ENCODE measurements at regions not wholly inside any gene's neighbourhood (a gene's known extent, or its start where the extent isn't known, plus 50 kb on each side); places are given as distances from the start of the nearest gene placed in this dataset.

DNA sequence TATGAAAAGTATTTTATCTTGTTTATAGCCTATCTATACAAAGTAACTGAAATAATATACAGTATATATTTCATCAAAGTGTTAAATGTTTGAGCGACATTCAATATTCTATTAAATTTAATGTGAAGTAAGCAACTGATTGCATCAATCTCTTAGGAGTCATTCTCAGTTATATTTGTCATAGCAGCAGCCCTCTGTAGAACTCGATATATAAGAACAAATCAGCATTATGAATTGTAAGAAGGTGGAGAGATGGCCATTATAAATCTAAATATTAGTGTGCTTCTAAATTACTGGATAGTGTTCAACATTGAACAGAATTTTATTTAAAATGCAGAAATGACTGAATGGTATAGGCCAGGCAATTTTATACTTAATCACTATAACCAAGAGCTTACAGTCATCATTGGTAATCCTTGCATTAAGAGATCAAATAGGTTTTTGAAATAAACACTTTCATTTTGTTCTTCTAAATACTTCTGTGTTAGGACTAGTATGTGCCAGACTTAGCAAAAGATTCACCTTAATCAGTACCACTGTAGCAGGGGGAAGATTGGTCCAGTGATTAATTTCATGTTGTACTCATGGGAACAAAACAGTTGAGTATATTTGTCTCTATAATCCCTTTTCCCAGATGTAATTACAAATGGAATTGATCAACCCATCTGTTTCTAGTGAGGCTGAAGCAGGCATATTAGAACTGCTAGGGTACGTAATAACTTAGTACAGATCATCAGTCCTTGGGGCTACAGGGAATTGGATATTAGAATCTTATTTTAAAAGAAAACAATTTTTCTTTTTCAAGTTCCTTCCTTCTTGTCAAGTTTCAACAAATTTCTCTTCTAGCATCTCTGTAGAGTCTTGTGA, 108.3 kb upstream of the TYRP1 start:
- H3K27ac ChIP-seq: no peak overlapping the region
- TF ChIP-seq, protein P1, sequence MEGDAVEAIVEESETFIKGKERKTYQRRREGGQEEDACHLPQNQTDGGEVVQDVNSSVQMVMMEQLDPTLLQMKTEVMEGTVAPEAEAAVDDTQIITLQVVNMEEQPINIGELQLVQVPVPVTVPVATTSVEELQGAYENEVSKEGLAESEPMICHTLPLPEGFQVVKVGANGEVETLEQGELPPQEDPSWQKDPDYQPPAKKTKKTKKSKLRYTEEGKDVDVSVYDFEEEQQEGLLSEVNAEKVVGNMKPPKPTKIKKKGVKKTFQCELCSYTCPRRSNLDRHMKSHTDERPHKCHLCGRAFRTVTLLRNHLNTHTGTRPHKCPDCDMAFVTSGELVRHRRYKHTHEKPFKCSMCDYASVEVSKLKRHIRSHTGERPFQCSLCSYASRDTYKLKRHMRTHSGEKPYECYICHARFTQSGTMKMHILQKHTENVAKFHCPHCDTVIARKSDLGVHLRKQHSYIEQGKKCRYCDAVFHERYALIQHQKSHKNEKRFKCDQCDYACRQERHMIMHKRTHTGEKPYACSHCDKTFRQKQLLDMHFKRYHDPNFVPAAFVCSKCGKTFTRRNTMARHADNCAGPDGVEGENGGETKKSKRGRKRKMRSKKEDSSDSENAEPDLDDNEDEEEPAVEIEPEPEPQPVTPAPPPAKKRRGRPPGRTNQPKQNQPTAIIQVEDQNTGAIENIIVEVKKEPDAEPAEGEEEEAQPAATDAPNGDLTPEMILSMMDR (IDR thresholded peaks at IDR 0.05): no peak
- no peak for TF ChIP-seq ZFX (IDR thresholded peaks at IDR 0.05; ENCODE audit: borderline replicate concordance)

- H3K27ac ChIP-seq: no peak overlapping the region
- TF ChIP-seq, protein P1 (IDR thresholded peaks at IDR 0.05): no peak
- TF ChIP-seq ZFX (IDR thresholded peaks at IDR 0.05; ENCODE audit: borderline replicate concordance): no peak
These were observed 97.8 kb upstream of the TYRP1 start for GRCh38 chr9:12595400-12595799.

DNA sequence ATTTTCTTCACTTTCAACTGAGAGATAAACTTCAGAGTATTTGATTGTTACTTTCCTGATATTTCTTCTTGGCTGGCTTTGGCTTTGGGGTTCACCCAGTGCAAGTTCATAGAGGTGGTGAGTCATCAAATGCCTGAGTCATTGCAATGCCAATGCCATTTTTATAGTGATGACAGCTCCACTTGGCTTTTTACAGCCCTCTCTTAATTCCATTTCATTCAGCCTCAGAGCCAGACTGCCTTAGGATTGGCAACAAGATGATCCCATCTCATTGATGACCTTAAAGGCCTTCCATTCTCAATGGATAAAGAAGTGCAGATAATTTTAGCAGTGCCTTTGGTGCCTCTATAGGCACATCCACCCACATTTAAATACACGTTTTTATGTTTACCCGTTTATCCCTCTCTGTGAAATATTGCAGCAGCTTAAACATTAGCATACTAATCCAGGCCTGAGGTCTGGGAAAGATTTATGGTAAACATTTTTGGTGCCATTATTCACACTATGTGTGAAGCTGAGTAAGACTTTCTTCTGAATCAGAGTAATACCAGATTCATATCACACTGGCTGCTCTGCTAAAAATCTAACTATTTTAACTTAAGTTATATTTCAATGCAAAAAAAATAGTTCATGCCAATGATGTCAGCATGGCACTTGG, 88.9 kb upstream of the TYRP1 start:
- no peak overlapping the region for H3K27ac ChIP-seq
- TF ChIP-seq, protein P1 (IDR thresholded peaks at IDR 0.05): no peak
- no peak for TF ChIP-seq ZFX (IDR thresholded peaks at IDR 0.05; ENCODE audit: borderline replicate concordance)

GRCh38 chr9:12612211-12612770, 80.9 kb upstream of the TYRP1 start:
- TF ChIP-seq ZFX (IDR thresholded peaks at IDR 0.05; ENCODE audit: borderline replicate concordance): no peak
- TF ChIP-seq, protein P1 (IDR thresholded peaks at IDR 0.05): no peak
- H3K27ac ChIP-seq: no peak overlapping the region

- TF ChIP-seq, protein P1 (IDR thresholded peaks at IDR 0.05): no peak
- no peak for TF ChIP-seq ZFX (IDR thresholded peaks at IDR 0.05; ENCODE audit: borderline replicate concordance)
- H3K27ac ChIP-seq: no peak overlapping the region
These were observed 80.1 kb upstream of the TYRP1 start for GRCh38 chr9:12613071-12613470.

DNA sequence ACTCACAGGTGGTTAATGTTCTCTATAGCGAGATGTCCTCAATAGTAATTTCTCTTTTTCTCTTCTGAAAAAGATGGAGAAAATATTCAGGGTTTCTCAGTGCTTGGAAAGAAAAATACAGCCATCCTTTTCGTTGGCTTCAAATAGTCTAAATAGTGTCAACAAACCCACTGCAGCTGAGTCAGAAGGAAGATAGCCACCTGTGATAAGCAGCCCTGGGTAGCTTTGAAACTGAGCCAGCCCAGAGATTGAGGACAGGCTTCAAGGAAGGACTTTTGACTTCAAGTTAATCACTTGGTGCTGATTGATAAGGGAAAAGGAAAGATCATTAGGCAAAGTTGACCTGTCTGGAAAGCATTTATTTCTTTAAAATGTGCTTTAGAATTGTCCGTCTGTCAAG, 78.7 kb upstream of the TYRP1 start:
- TF ChIP-seq, protein P1 (IDR thresholded peaks at IDR 0.05): no peak
- no peak for TF ChIP-seq ZFX (IDR thresholded peaks at IDR 0.05; ENCODE audit: borderline replicate concordance)
- H3K27ac ChIP-seq: no peak overlapping the region

GRCh38 chr9:12618956-12619355, 74.2 kb upstream of the TYRP1 start:
- H3K27ac ChIP-seq: no peak overlapping the region
- TF ChIP-seq, protein P1 (IDR thresholded peaks at IDR 0.05): no peak
- no peak for TF ChIP-seq ZFX (IDR thresholded peaks at IDR 0.05; ENCODE audit: borderline replicate concordance)

Data from 22Rv1 (cell line).